Psoas muscle (tissue), 7 donors: ENCODE measurements at regions not wholly inside any gene's neighbourhood (a gene's known extent, or its start where the extent isn't known, plus 50 kb on each side); places are given as distances from the start of the nearest gene placed in this dataset.

Experiments used
- ATAC-seq, 4 donors: fragments of 200-7000 bp; cut with Tn5 transposase; one replicate each; pipeline ENCODE4 v1.9.1; 2020; ENCODE audit warnings: moderate library complexity in 3 of 4, mild to moderate bottlenecking in 2 of 4
- DNase-seq, 2 donors: peaks; one replicate each; pipeline ENCODE4 v3.0.0-alpha.2; 2020
- H3K27ac ChIP-seq: fragments of 200-600 bp; one replicate; pipeline ENCODE4 v1.8.0; 2022
- H3K27me3 ChIP-seq, 3 donors: fragments of 200-600 bp in 1 of 3; one replicate each; pipeline versions ENCODE4 v1.6.1 to v1.8.0; 2013 to 2022; ENCODE audit warnings: low read length in 2 of 3, mild to moderate bottlenecking in 2 of 3, moderate library complexity in 1 of 3; ENCODE audit not compliant: insufficient read depth in 3 of 3
- H3K36me3 ChIP-seq, 2 donors: fragments of 200-600 bp in 1 of 2; one replicate each; pipeline versions ENCODE4 v1.6.1 to v1.8.0; 2013 to 2022; ENCODE audit warnings: low read depth in 1 of 2, mild to moderate bottlenecking in 1 of 2, moderate library complexity in 1 of 2; ENCODE audit not compliant: insufficient read depth in 1 of 2
- H3K4me1 ChIP-seq: fragments of 200-600 bp; one replicate; pipeline ENCODE4 v1.8.0; 2022
- H3K4me3 ChIP-seq: fragments of 200-600 bp; one replicate; pipeline ENCODE4 v1.8.0; 2022; ENCODE audit warnings: mild to moderate bottlenecking
- H3K9me3 ChIP-seq: fragments of 200-600 bp; one replicate; pipeline ENCODE4 v1.8.0; 2022
- WGBS, 3 donors: extraction: QIAGEN DNeasy Blood & Tissue Kit; methylation state at CpG; one replicate each; pipeline versions ENCODE4 v1.1.6 to v1.1.7; 2013; 5-methylcytosine and 5-hydroxymethylcytosine counted together
- intact Hi-C, 2 donors: fragments of 100-400 bp; cut with DNase I; formaldehyde crosslinking; loops; one replicate each; pipeline versions ENCODE4 v1.11.0 to v1.14.2; 2022
- TF ChIP-seq, protein P1 (sequence below): fragments of 200-600 bp; IDR thresholded peaks from one replicate; pipeline ENCODE4 v1.8.0; 2022; ENCODE audit warnings: antibody characterized with exemption
- donor health status: healthy with polysubstance abuse.
- donor health status: DM: no; HTN: no; CAD: no; lungs with moderate emphysema.
- donor health status: Bipolar disorder and iron deficiency.
- donor health status: healthy.
- donor health status: DM: yes; HTN: yes; CAD: no.
- donor health status: DM: no; HTN: no; CAD: no.
- donor health status: DM: yes; HTN: yes; CAD: no.

DNA sequence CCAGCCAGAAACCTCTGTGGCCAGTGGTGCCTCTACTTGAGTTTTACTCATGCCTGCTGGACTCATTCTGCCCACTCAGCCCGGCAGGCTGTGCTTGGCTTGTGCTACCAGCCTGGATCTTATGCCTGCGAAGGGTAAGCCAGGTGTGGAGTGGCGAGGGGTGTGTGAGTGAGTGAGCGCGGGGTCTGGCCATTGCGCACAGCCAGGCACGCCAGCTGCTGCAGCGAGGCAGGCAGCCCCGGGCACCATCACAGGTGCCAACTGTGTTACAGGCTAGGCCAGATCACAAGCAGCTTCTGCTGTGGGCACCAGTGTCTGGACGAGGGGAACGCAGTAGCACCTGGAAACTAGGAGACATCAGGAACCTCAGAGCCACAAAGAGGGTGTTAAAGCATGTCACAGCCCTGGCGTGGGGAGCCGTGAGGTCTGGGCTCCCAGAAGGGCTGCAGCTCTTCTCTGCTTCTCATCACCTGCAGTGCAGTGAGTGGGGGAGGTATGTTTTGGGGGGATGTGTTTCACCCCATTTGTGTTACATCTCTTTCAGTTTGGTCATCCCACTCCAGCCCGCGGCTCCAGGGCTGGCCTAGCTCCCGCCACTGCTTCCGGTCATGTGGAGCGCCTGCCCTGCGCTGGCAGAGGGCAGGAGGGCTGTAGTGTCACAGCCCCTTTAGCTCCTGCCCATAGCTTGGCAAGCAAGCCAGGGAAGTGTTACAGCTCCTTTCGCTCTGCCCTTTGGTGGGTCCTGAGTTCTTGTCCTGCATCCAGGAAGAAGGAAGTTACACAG lies 379.7 kb upstream of the IMPG1 start:
- H3K27me3 ChIP-seq, result no peaks in the 10 kb centered on the region
- H3K4me1 ChIP-seq, result no peaks in the 10 kb centered on the region
- ATAC-seq (no peak), DNase-seq (peak in 1 of 2 donors; percentile 32)
- TF ChIP-seq, protein P1, sequence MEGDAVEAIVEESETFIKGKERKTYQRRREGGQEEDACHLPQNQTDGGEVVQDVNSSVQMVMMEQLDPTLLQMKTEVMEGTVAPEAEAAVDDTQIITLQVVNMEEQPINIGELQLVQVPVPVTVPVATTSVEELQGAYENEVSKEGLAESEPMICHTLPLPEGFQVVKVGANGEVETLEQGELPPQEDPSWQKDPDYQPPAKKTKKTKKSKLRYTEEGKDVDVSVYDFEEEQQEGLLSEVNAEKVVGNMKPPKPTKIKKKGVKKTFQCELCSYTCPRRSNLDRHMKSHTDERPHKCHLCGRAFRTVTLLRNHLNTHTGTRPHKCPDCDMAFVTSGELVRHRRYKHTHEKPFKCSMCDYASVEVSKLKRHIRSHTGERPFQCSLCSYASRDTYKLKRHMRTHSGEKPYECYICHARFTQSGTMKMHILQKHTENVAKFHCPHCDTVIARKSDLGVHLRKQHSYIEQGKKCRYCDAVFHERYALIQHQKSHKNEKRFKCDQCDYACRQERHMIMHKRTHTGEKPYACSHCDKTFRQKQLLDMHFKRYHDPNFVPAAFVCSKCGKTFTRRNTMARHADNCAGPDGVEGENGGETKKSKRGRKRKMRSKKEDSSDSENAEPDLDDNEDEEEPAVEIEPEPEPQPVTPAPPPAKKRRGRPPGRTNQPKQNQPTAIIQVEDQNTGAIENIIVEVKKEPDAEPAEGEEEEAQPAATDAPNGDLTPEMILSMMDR, result no peak
- H3K27ac ChIP-seq, result no peak overlapping the region
- no peaks in the 10 kb centered on the region for H3K9me3 ChIP-seq
- no peak overlapping the region for H3K4me3 ChIP-seq
- no peaks in the 10 kb centered on the region for H3K36me3 ChIP-seq
- 80 to 89% (median 85%) methylated on average over 20 of the region's 20 CpGs for WGBS, 3 donors
- intact Hi-C loops, result no loop called here

DNA sequence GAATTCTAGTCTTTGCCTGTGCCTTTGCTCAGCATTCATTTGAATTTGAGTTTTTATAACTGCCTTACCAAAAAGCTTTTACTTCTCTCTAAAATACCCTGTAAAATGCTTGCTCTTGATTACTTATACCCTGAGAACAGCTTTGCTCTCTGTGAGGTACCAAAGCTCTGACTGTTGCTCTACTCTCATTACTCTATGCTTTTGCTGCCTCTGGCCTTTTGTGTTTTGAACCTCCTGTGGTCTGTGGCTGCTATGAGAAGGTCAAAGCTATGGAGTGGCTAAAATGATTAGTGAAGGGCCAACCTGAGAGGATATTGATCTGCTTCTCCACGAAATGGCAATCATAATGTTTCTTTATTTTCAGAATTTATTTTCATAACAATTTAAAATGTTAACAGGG lies 375.6 kb upstream of the IMPG1 start:
- ATAC-seq (no peak), DNase-seq (no peak)
- intact Hi-C loops, result no loop called here
- Histone ChIP-seq H3K27ac (no peak overlapping the region), H3K27me3 (no peaks in the 10 kb centered on the region), H3K9me3 (no peaks in the 10 kb centered on the region), H3K4me1 (no peaks in the 10 kb centered on the region), H3K36me3 (no peaks in the 10 kb centered on the region), H3K4me3 (no peak overlapping the region)
- TF ChIP-seq, protein P1, result no peak
- WGBS, 3 donors, result 31 to 45% (median 39%) methylated on average over 1 of the region's 1 CpG

DNA sequence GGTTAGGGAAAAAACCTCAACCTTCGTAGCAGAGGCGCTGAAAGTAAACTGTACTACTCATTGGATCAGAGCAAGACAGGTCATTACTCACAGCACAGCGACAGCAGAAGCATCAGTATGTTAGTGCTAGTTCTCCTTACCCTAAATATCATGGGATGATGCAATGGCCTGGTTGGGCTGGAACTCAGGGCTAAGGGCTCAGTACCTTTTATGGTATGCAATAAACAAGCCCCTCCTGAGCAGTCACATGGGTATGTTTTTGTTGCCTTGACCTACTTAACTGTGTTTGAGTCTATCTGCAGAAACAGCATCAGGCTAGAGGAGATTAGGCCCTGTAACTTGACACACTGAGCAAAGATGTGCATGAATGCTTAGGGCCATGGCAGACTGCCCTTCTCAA lies 369.4 kb upstream of the IMPG1 start:
- Histone ChIP-seq H3K4me3 (peak overlapping the region; percentile 30), H3K27me3 (no peaks in the 10 kb centered on the region), H3K36me3 (no peaks in the 10 kb centered on the region), H3K27ac (peak overlapping the region; percentile 72), H3K4me1 (no peaks in the 10 kb centered on the region), H3K9me3 (no peaks in the 10 kb centered on the region)
- DNase-seq (peak in 1 of 2 donors; percentile 49), ATAC-seq (peak in 3 of 4 donors; percentile 91 to 96 (median 94))
- TF ChIP-seq, protein P1, result no peak
- intact Hi-C loops, result no loop called here
- whole genome bisulfite sequencing, 3 donors, result 32 to 71% (median 44%) methylated on average over 3 of the region's 3 CpGs

DNA sequence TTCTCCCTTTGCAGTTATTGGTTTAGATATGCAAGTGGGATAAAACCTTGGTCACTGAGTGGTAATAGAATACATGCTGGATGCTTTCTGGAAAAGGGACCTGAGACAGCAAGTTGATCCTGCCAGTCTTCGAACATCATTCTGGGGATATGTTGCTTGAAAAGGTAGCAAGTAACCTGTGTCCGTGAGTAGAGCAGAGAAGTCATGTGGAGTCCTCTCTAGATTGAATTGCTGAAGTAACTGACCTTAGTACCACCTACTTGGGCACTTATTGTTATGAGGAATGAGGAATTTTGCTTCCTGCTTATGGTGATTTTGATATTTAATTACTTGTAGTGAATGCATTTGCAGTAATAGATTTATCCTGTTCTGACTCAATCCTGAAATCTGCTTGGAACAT lies 367.3 kb upstream of the IMPG1 start:
- intact Hi-C loops, result no loop called here
- DNase-seq (no peak), ATAC-seq (no peak)
- no peaks in the 10 kb centered on the region for H3K27me3 ChIP-seq
- H3K4me1 ChIP-seq, result no peaks in the 10 kb centered on the region
- WGBS, 3 donors, result 56 to 80% (median 67%) methylated on average over 2 of the region's 2 CpGs
- no peaks in the 10 kb centered on the region for H3K9me3 ChIP-seq
- TF ChIP-seq, protein P1, result no peak
- no peak overlapping the region for H3K4me3 ChIP-seq
- peak overlapping the region; percentile 72 for H3K27ac ChIP-seq
- no peaks in the 10 kb centered on the region for H3K36me3 ChIP-seq

DNA sequence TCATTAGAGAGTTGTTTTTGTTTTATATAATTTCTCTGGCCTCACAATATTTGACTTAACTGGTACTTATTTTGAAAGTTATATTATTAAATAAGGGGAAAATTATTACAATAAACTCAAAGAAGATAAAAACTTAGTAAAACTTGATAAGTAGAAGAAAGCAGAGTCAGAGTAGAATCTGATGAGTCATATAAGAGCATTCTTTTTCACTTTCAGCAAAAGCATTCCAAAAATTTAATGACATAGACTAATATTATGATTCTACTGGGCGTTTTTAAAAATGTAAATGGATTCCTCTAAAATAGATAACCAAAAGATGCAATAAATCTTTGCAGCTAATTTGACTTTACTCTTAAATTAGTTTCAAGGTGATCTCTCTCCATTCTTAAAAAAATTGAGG lies 366.3 kb upstream of the IMPG1 start:
- Histone ChIP-seq H3K4me3 (no peak overlapping the region), H3K9me3 (no peaks in the 10 kb centered on the region), H3K36me3 (no peaks in the 10 kb centered on the region), H3K4me1 (no peaks in the 10 kb centered on the region), H3K27ac (no peak overlapping the region), H3K27me3 (no peaks in the 10 kb centered on the region)
- ATAC-seq (no peak), DNase-seq (no peak)
- intact Hi-C loops, result no loop called here
- TF ChIP-seq, protein P1, result no peak
- WGBS, 3 donors, result 46 to 66% (median 57%) methylated on average over 1 of the region's 1 CpG
